Neural progenitor cell (in vitro differentiated cells): ENCODE measurements at regions not wholly inside any gene's neighbourhood (a gene's known extent, or its start where the extent isn't known, plus 50 kb on each side); places are given as distances from the start of the nearest gene placed in this dataset.
"Not testable (repeated sequence)": the region's sequence is repeated elsewhere in the genome, so short reads cannot be mapped to it uniquely, and the experiment has no call there.

ENCODE experiments used
- DNase-seq: peaks from one replicate; pipeline ENCODE4 v3.0.0-alpha.2; 2016; ENCODE audit warnings: low spot score
- H2AFZ ChIP-seq: fragments of 200-600 bp; sonication (generic); replicated peaks from 2 replicates; pipeline ENCODE4 v1.6.1; 2016; ENCODE audit warnings: antibody characterized with exemption
- H3F3A ChIP-seq: fragments of 200-600 bp; sonication (generic); 2 replicates; pipeline ENCODE4 v1.6.1; 2016; ENCODE audit warnings: antibody characterized with exemption, low read depth
- H3K27ac ChIP-seq: fragments of 200-600 bp; sonication (generic); 2 replicates; pipeline ENCODE4 v1.5.1; 2016; ENCODE audit warnings: mild to moderate bottlenecking
- H3K27me3 ChIP-seq: fragments of 200-600 bp; sonication (generic); 2 replicates; pipeline ENCODE4 v1.6.1; 2016; ENCODE audit warnings: mild to moderate bottlenecking, moderate library complexity
- H3K36me3 ChIP-seq: fragments of 200-600 bp; sonication (generic); 2 replicates; pipeline ENCODE4 v1.5.1; 2016
- H3K4me1 ChIP-seq: fragments of 200-600 bp; sonication (generic); 2 replicates; pipeline ENCODE4 v1.6.1; 2016; ENCODE audit warnings: mixed run types
- H3K4me2 ChIP-seq: fragments of 200-600 bp; sonication (generic); 2 replicates; pipeline ENCODE4 v1.6.1; 2016
- H3K4me3 ChIP-seq: fragments of 200-600 bp; sonication (generic); 2 replicates; pipeline ENCODE4 v1.5.1; 2016
- H3K79me2 ChIP-seq: fragments of 200-600 bp; sonication (generic); 2 replicates; pipeline ENCODE4 v1.6.1; 2016; ENCODE audit warnings: low read depth
- H3K9ac ChIP-seq: fragments of 200-600 bp; sonication (generic); 2 replicates; pipeline ENCODE4 v1.6.1; 2016
- H3K9me3 ChIP-seq: fragments of 200-600 bp; sonication (generic); 2 replicates; pipeline ENCODE4 v1.5.1; 2016; ENCODE audit warnings: low read depth
- H4K20me1 ChIP-seq: fragments of 200-600 bp; sonication (generic); 2 replicates; pipeline ENCODE4 v1.6.1; 2016; ENCODE audit warnings: low read depth
- H3K27ac Mint-ChIP-seq: 3 replicates; pipeline ENCODE4 v1.8.0; 2021; ENCODE audit warnings: mixed read lengths
- H3K27me3 Mint-ChIP-seq: 2 replicates; pipeline ENCODE4 v1.8.0; 2022; ENCODE audit warnings: low read depth, mild to moderate bottlenecking, inconsistent platforms, moderate library complexity, mixed read lengths; ENCODE audit not compliant: insufficient read depth
- H3K36me3 Mint-ChIP-seq: 3 replicates; pipeline ENCODE4 v1.8.0; 2021; ENCODE audit warnings: mixed read lengths
- H3K4me1 Mint-ChIP-seq: 3 replicates; pipeline ENCODE4 v1.8.0; 2021; ENCODE audit warnings: mixed read lengths
- H3K4me3 Mint-ChIP-seq: 3 replicates; pipeline ENCODE4 v1.8.0; 2021; ENCODE audit warnings: mild to moderate bottlenecking, moderate library complexity, mixed read lengths
- H3K9me3 Mint-ChIP-seq: 3 replicates; pipeline ENCODE4 v1.8.0; 2020; ENCODE audit warnings: mixed read lengths
- CTCF ChIP-seq: fragments of 200-600 bp; sonication (generic); IDR thresholded peaks from 2 replicates; pipeline ENCODE4 v1.5.1; 2017; ENCODE audit warnings: antibody characterized with exemption, mild to moderate bottlenecking
- EZH2 ChIP-seq: fragments of 200-600 bp; sonication (generic); IDR thresholded peaks from 2 replicates; pipeline ENCODE4 v1.6.1; 2017; ENCODE audit warnings: antibody characterized with exemption, mild to moderate bottlenecking, moderate library complexity
- EZH2phosphoT487 ChIP-seq: fragments of 200-600 bp; sonication (generic); IDR thresholded peaks from 2 replicates; pipeline ENCODE4 v1.6.1; 2017; ENCODE audit warnings: antibody characterized with exemption

- Histone ChIP-seq H3K36me3 (no peaks in the 10 kb centered on the region), H3K27ac (no peak overlapping the region)
- TF ChIP-seq EZH2 (no peak), EZH2phosphoT487 (no peak), CTCF (no peak)
These were observed 201.3 kb upstream of the APCDD1 start for GRCh38 chr18:10252952-10253705.

GRCh38 chr18:10256276-10256675 is 198.2 kb upstream of the APCDD1 start:
- not testable (repeated sequence) for H3K4me3 Mint-ChIP-seq, H3K27ac Mint-ChIP-seq, H3K4me1 Mint-ChIP-seq, H3K27ac ChIP-seq, H4K20me1 ChIP-seq, H3K27me3 Mint-ChIP-seq, H2AFZ ChIP-seq, H3K27me3 ChIP-seq, H3K79me2 ChIP-seq, H3K4me1 ChIP-seq, H3K36me3 Mint-ChIP-seq, DNase-seq, H3K9ac ChIP-seq, H3K36me3 ChIP-seq, H3K9me3 ChIP-seq, H3F3A ChIP-seq, H3K4me2 ChIP-seq, H3K4me3 ChIP-seq
- H3K9me3 Mint-ChIP-seq = peaks cover 46% of the 10 kb centered on the region

More at GRCh38 chr18:10252952-10253705, 201.3 kb upstream of the APCDD1 start:
- Mint-ChIP-seq H3K27ac (no peak overlapping the region), H3K9me3 (peaks cover 34% of the 10 kb centered on the region), H3K4me1 (no peaks in the 10 kb centered on the region), H3K27me3 (peaks cover 5% of the 10 kb centered on the region), H3K36me3 (peaks cover 5% of the 10 kb centered on the region), H3K4me3 (no peak overlapping the region)
- no peaks in the 10 kb centered on the region for H3F3A ChIP-seq
- no peaks in the 10 kb centered on the region for H3K27me3 ChIP-seq
- no peaks in the 10 kb centered on the region for H3K4me1 ChIP-seq
- H3K79me2 ChIP-seq = no peaks in the 10 kb centered on the region
- H3K4me2 ChIP-seq = no peak overlapping the region
- H3K4me3 ChIP-seq = no peak overlapping the region
- H2AFZ ChIP-seq = no peak overlapping the region
- H3K9me3 ChIP-seq = no peaks in the 10 kb centered on the region
- no peak for DNase-seq
- H4K20me1 ChIP-seq = no peaks in the 10 kb centered on the region
- no peak overlapping the region for H3K9ac ChIP-seq

- no peak for DNase-seq
- Histone ChIP-seq H3K4me3 (no peak overlapping the region), H3K4me1 (no peaks in the 10 kb centered on the region), H3K4me2 (no peak overlapping the region), H3K36me3 (no peaks in the 10 kb centered on the region), H3F3A (no peaks in the 10 kb centered on the region), H2AFZ (no peak overlapping the region), H4K20me1 (no peaks in the 10 kb centered on the region), H3K27ac (no peak overlapping the region), H3K79me2 (no peaks in the 10 kb centered on the region), H3K9ac (no peak overlapping the region), H3K27me3 (no peaks in the 10 kb centered on the region), H3K9me3 (no peaks in the 10 kb centered on the region)
- Mint-ChIP-seq H3K27me3 (peaks cover 3% of the 10 kb centered on the region), H3K9me3 (peaks cover 59% of the 10 kb centered on the region), H3K27ac (no peak overlapping the region), H3K4me1 (no peaks in the 10 kb centered on the region), H3K4me3 (no peak overlapping the region), H3K36me3 (peaks cover 15% of the 10 kb centered on the region)
- TF ChIP-seq CTCF (no peak), EZH2 (no peak), EZH2phosphoT487 (no peak)
These were observed 195.5 kb upstream of the APCDD1 start for GRCh38 chr18:10258836-10259474.

- Histone ChIP-seq H3K4me3 (no peak overlapping the region), H3K27me3 (no peaks in the 10 kb centered on the region), H3K9ac (no peak overlapping the region), H3K79me2 (no peaks in the 10 kb centered on the region), H4K20me1 (no peaks in the 10 kb centered on the region), H3K36me3 (no peaks in the 10 kb centered on the region), H3K27ac (no peak overlapping the region), H3K4me2 (no peak overlapping the region), H2AFZ (no peak overlapping the region), H3K9me3 (no peaks in the 10 kb centered on the region), H3F3A (no peaks in the 10 kb centered on the region), H3K4me1 (no peaks in the 10 kb centered on the region)
- peaks cover 3% of the 10 kb centered on the region for H3K27me3 Mint-ChIP-seq
- no peak overlapping the region for H3K4me3 Mint-ChIP-seq
- no peak overlapping the region for H3K27ac Mint-ChIP-seq
- no peak for DNase-seq
- peaks cover 62% of the 10 kb centered on the region for H3K9me3 Mint-ChIP-seq
- no peaks in the 10 kb centered on the region for H3K4me1 Mint-ChIP-seq
- no peak for TF ChIP-seq EZH2
- TF ChIP-seq EZH2phosphoT487 = no peak
- no peak for TF ChIP-seq CTCF
- peaks cover 16% of the 10 kb centered on the region for H3K36me3 Mint-ChIP-seq
These were observed 194.5 kb upstream of the APCDD1 start for GRCh38 chr18:10259901-10260300.
